OCI-LY3 (cell line): ENCODE measurements at regions not wholly inside any gene's neighbourhood (a gene's known extent, or its start where the extent isn't known, plus 50 kb on each side); places are given as distances from the start of the nearest gene placed in this dataset.
A peak's percentile ranks its signal among the peaks of the same experiment; 100 is the strongest.

Experiments used
- H2AFZ ChIP-seq: fragments of 200-600, 300-600 bp; shearing (Covaris generic); 2 replicates; pipeline ENCODE4 v1.6.0; 2014; ENCODE audit warnings: antibody characterized with exemption, low read depth, low read length
- H3K27ac ChIP-seq: fragments of 200-600, 300-600 bp; sonication (generic); 2 replicates; pipeline ENCODE4 v1.5.1; 2014; ENCODE audit warnings: mild to moderate bottlenecking, low read length, moderate library complexity, mixed read lengths
- H3K27me3 ChIP-seq: fragments of 200-600, 300-600 bp; sonication (generic); 2 replicates; pipeline ENCODE4 v1.6.1; 2014; ENCODE audit warnings: low read depth, low read length, mixed read lengths
- H3K36me3 ChIP-seq: fragments of 200-600, 300-600 bp; sonication (generic); replicated peaks from 2 replicates; pipeline ENCODE3; 2014; ENCODE audit warnings: low read depth, low read length, mixed read lengths
- H3K4me1 ChIP-seq: fragments of 300-600, 200-600 bp; sonication (generic); 2 replicates; pipeline ENCODE4 v1.6.1; 2014; ENCODE audit warnings: low read length, mixed read lengths
- H3K4me2 ChIP-seq: fragments of 200-600, 300-600 bp; sonication (generic); 2 replicates; pipeline ENCODE4 v1.6.1; 2014; ENCODE audit warnings: low read length, mixed read lengths
- H3K4me3 ChIP-seq: fragments of 300-600, 200-600 bp; sonication (generic); 2 replicates; pipeline ENCODE4 v1.5.1; 2014; ENCODE audit warnings: antibody characterized with exemption, mild to moderate bottlenecking, low read length, moderate library complexity
- H3K79me2 ChIP-seq: fragments of 300-600, 200-600 bp; shearing (Covaris generic); 2 replicates; pipeline ENCODE4 v1.6.1; 2014; ENCODE audit warnings: mild to moderate bottlenecking, low read length, mixed read lengths
- H3K9ac ChIP-seq: fragments of 300-600, 200-600 bp; shearing (Covaris generic); 2 replicates; pipeline ENCODE4 v1.6.0; 2014; ENCODE audit warnings: mild to moderate bottlenecking, low read length, moderate library complexity
- H3K9me3 ChIP-seq: fragments of 200-600, 300-600 bp; shearing (Covaris generic); 2 replicates; pipeline ENCODE4 v1.6.1; 2014; ENCODE audit warnings: low read length, mixed read lengths; ENCODE audit not compliant: insufficient read depth
- H4K20me1 ChIP-seq: fragments of 200-600, 300-600 bp; sonication (generic); 2 replicates; pipeline ENCODE4 v1.6.1; 2016; ENCODE audit warnings: low read length, mixed read lengths; ENCODE audit not compliant: insufficient read depth
- CTCF ChIP-seq: fragments of 200-600, 300-600 bp; sonication (generic); IDR thresholded peaks from 2 replicates; pipeline ENCODE4 v1.5.1; 2014; ENCODE audit warnings: antibody characterized with exemption, low read length, low read depth
- EZH2phosphoT487 ChIP-seq: fragments of 200-600 bp; shearing (Covaris generic); IDR thresholded peaks from 2 replicates; pipeline ENCODE4 v1.6.1; 2018; ENCODE audit warnings: antibody characterized with exemption, mixed run types, low read depth

GRCh38 chrX:94775640-94776039 lies 1101.6 kb downstream of the FAM133A start:
- TF ChIP-seq EZH2phosphoT487 (no peak), CTCF (no peak)
- H3K36me3 ChIP-seq, result no peaks in the 10 kb centered on the region
- H4K20me1 ChIP-seq, result no peaks in the 10 kb centered on the region

GRCh38 chrX:94813541-94813940 lies 1139.5 kb downstream of the FAM133A start:
- H3K9me3 ChIP-seq, result no peaks in the 10 kb centered on the region
- no peaks in the 10 kb centered on the region for H3K27me3 ChIP-seq
- no peaks in the 10 kb centered on the region for H4K20me1 ChIP-seq
- H3K4me3 ChIP-seq, result no peak overlapping the region
- H3K79me2 ChIP-seq, result no peaks in the 10 kb centered on the region
- H3K4me1 ChIP-seq, result no peaks in the 10 kb centered on the region
- H3K4me2 ChIP-seq, result no peak overlapping the region
- H2AFZ ChIP-seq, result no peak overlapping the region
- TF ChIP-seq CTCF (no peak), EZH2phosphoT487 (no peak)
- H3K9ac ChIP-seq, result no peak overlapping the region
- H3K27ac ChIP-seq, result no peak overlapping the region
- H3K36me3 ChIP-seq, result no peaks in the 10 kb centered on the region

More at GRCh38 chrX:94775640-94776039, 1101.6 kb downstream of the FAM133A start:
- H3K4me1 ChIP-seq, result no peaks in the 10 kb centered on the region
- H3K27me3 ChIP-seq, result no peaks in the 10 kb centered on the region
- H3K4me2 ChIP-seq, result no peak overlapping the region
- H2AFZ ChIP-seq, result no peak overlapping the region
- H3K4me3 ChIP-seq, result no peak overlapping the region
- H3K9me3 ChIP-seq, result no peaks in the 10 kb centered on the region
- no peaks in the 10 kb centered on the region for H3K79me2 ChIP-seq
- H3K9ac ChIP-seq, result no peak overlapping the region
- H3K27ac ChIP-seq, result no peak overlapping the region

- Histone ChIP-seq H3K4me3 (no peak overlapping the region), H4K20me1 (no peaks in the 10 kb centered on the region), H3K79me2 (no peaks in the 10 kb centered on the region), H3K9ac (no peak overlapping the region), H2AFZ (no peak overlapping the region), H3K4me1 (no peaks in the 10 kb centered on the region), H3K9me3 (no peaks in the 10 kb centered on the region), H3K4me2 (no peak overlapping the region), H3K36me3 (no peaks in the 10 kb centered on the region), H3K27ac (no peak overlapping the region), H3K27me3 (no peaks in the 10 kb centered on the region)
- TF ChIP-seq EZH2phosphoT487 (no peak), CTCF (no peak)
Measured at GRCh38 chrX:94814216-94814615, 1140.2 kb downstream of the FAM133A start.

- Histone ChIP-seq H3K27ac (peak overlapping the region; percentile 58), H3K9me3 (no peaks in the 10 kb centered on the region), H3K4me1 (peaks cover 15% of the 10 kb centered on the region), H3K9ac (no peak overlapping the region), H2AFZ (no peak overlapping the region), H3K4me3 (peak overlapping the region; percentile 27), H3K36me3 (no peaks in the 10 kb centered on the region), H3K27me3 (no peaks in the 10 kb centered on the region), H3K79me2 (no peaks in the 10 kb centered on the region), H4K20me1 (no peaks in the 10 kb centered on the region), H3K4me2 (peak overlapping the region; percentile 60)
- TF ChIP-seq EZH2phosphoT487 (no peak), CTCF (no peak)
Measured at GRCh38 chrX:94830717-94831116, 1156.7 kb downstream of the FAM133A start.
